CD4-positive, alpha-beta memory T cell (primary cell): ENCODE measurements at regions not wholly inside any gene's neighbourhood (a gene's known extent, or its start where the extent isn't known, plus 50 kb on each side); places are given as distances from the start of the nearest gene placed in this dataset.

Experiments used
- CTCF ChIA-PET: fragments of 350-600 bp; sonication (Branson Sonifier 250); formaldehyde crosslinking; loops from one replicate; lab custom pipeline; 2021; ENCODE audit warnings: inconsistent platforms; ENCODE audit not compliant: partially characterized antibody; lab: Charles Lee
- POLR2A ChIA-PET: fragments of 350-600 bp; sonication (Branson Sonifier 250); formaldehyde crosslinking; loops from one replicate; lab custom pipeline; 2021; ENCODE audit not compliant: partially characterized antibody; lab: Charles Lee
- DNase-seq, 5 donors: peaks; one replicate each; pipeline versions ENCODE4 v3.0.0 to v3.0.0-alpha.2; 2020 to 2022; ENCODE audit warnings: mixed read lengths in 1 of 5
- H3K27ac ChIP-seq: one replicate; pipeline ENCODE4 v1.7.0; 2013; ENCODE audit warnings: low read depth, low read length
- H3K27me3 ChIP-seq: 2 replicates; pipeline ENCODE4 v1.7.0; 2013; ENCODE audit warnings: mild to moderate bottlenecking, low read length, moderate library complexity; ENCODE audit not compliant: insufficient read depth
- H3K36me3 ChIP-seq: 2 replicates; pipeline ENCODE4 v1.7.0; 2013; ENCODE audit warnings: mild to moderate bottlenecking, low read length, moderate library complexity; ENCODE audit not compliant: insufficient read depth
- H3K4me1 ChIP-seq: 2 replicates; pipeline ENCODE4 v1.7.0; 2013; ENCODE audit warnings: mild to moderate bottlenecking, low read length, moderate library complexity; ENCODE audit not compliant: insufficient read depth
- H3K4me3 ChIP-seq, 2 donors: one replicate each; pipeline ENCODE4 v1.7.0; 2013; ENCODE audit warnings: low read length in 2 of 2, mild to moderate bottlenecking in 1 of 2
- H3K9me3 ChIP-seq, 2 donors: one replicate each; pipeline ENCODE4 v1.7.0; 2013; ENCODE audit warnings: low read length in 2 of 2, control low read depth in 1 of 2; ENCODE audit not compliant: control insufficient read depth in 1 of 2
- H3K27ac Mint-ChIP-seq, 7 donors: one replicate each; pipeline ENCODE4 v1.8.0; 2020 to 2021; ENCODE audit warnings: mixed read lengths in 7 of 7, mild to moderate bottlenecking in 6 of 7, inconsistent platforms in 3 of 7, moderate library complexity in 3 of 7
- H3K27me3 Mint-ChIP-seq, 2 donors: one replicate each; pipeline ENCODE4 v1.8.0; 2020 to 2021; ENCODE audit warnings: mixed read lengths in 2 of 2
- H3K36me3 Mint-ChIP-seq, 2 donors: one replicate each; pipeline ENCODE4 v1.8.0; 2020 to 2021; ENCODE audit warnings: mixed read lengths in 2 of 2, inconsistent platforms in 1 of 2, mild to moderate bottlenecking in 1 of 2
- H3K4me1 Mint-ChIP-seq, 4 donors: one replicate each; pipeline ENCODE4 v1.8.0; 2020 to 2021; ENCODE audit warnings: mixed read lengths in 4 of 4, mild to moderate bottlenecking in 1 of 4
- H3K4me3 Mint-ChIP-seq, 8 donors: one replicate each; pipeline ENCODE4 v1.8.0; 2020 to 2021; ENCODE audit warnings: mixed read lengths in 8 of 8, mild to moderate bottlenecking in 7 of 8, moderate library complexity in 6 of 8, inconsistent platforms in 3 of 8
- H3K9me3 Mint-ChIP-seq, 8 donors: one replicate each; pipeline ENCODE4 v1.8.0; 2020 to 2021; ENCODE audit warnings: mixed read lengths in 8 of 8, mild to moderate bottlenecking in 5 of 8, inconsistent platforms in 3 of 8, moderate library complexity in 1 of 8
- intact Hi-C: fragments of 100-400 bp; cut with micrococcal nuclease; formaldehyde crosslinking; loops from one replicate; pipeline ENCODE4 v1.15.1; 2023

GRCh38 chr21:43281661-43282357 is 113.0 kb downstream of the CRYAA start:
- Mint-ChIP-seq H3K27ac (no peak overlapping the region), H3K4me1 (no peaks in the 10 kb centered on the region), H3K9me3 (no peaks in the 10 kb centered on the region), H3K27me3 (peaks cover 1 to 5% of the 10 kb centered on the region in 2 donors), H3K4me3 (no peak overlapping the region), H3K36me3 (no peaks in the 10 kb centered on the region)
- ChIA-PET POLR2A (no interaction called here), CTCF (no interaction called here)
- Histone ChIP-seq H3K27me3 (no peaks in the 10 kb centered on the region), H3K36me3 (no peaks in the 10 kb centered on the region), H3K27ac (no peak overlapping the region), H3K4me1 (no peaks in the 10 kb centered on the region), H3K4me3 (no peak overlapping the region), H3K9me3 (no peaks in the 10 kb centered on the region)
- no peak for DNase-seq
- intact Hi-C loops: no loop called here

DNA sequence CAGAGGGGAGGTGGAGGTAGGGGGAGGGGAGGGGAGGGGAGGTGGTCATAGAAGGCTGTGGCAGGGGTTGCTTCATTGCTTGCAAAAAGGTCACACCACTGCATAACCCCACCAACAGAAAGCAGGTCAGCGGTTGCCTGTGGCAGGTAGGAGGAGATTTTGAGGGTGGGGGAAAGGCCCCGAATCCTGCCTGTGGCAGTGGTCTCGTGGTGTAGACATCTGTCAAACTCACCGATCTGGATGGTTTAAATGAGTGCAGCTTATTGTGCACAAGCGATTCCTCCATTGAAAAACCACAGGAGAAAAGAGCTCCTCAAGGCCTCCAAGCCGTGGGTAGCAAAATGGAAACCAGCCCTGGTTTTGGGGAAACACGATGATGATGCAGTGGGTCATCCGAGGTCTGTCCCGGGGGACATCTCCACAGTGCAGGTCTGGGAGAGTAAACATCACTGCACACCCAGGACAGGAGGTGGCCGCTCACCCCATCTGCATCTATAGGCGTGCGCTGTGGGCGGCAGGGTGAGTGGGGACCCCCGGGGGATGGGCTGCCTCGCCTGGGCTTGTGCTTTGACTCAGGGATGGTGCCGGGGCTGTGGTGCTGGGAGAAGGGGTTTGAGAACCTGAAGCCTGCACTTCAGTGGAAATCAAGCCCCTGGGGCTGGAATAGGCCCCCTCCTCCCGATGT is 112.3 kb downstream of the CRYAA start:
- ChIA-PET CTCF (no interaction called here), POLR2A (no interaction called here)
- no peak for DNase-seq
- Histone ChIP-seq H3K4me3 (no peak overlapping the region), H3K36me3 (no peaks in the 10 kb centered on the region), H3K27me3 (no peaks in the 10 kb centered on the region), H3K27ac (no peak overlapping the region), H3K9me3 (no peaks in the 10 kb centered on the region), H3K4me1 (no peaks in the 10 kb centered on the region)
- Mint-ChIP-seq H3K9me3 (no peaks in the 10 kb centered on the region), H3K36me3 (no peaks in the 10 kb centered on the region), H3K4me3 (no peak overlapping the region), H3K27ac (no peak overlapping the region), H3K4me1 (no peaks in the 10 kb centered on the region), H3K27me3 (peaks cover 4 to 7% of the 10 kb centered on the region in 2 donors)
- intact Hi-C loops: no loop called here

DNA sequence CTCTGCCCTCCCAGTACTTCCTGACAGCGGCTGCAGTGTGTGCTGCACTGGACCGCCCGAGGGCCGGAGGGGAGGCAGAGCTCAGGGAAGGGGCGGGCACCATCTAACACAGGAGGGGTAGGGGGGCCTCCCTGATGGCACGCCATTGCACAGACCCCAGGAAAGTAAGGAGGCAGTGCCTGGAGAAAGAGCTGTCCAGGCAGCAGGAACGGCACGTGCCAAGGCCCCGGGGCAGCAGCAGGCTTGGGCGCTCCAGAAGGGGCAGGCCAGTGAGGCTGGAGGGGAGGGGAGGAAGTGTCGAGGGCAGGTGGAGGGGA is 110.7 kb downstream of the CRYAA start:
- H3K4me3 ChIP-seq: no peak overlapping the region
- DNase-seq: no peak
- H3K27ac Mint-ChIP-seq: no peak overlapping the region
- peaks cover 7 to 12% of the 10 kb centered on the region in 2 donors for H3K27me3 Mint-ChIP-seq
- no peaks in the 10 kb centered on the region for H3K27me3 ChIP-seq
- H3K4me1 ChIP-seq: no peaks in the 10 kb centered on the region
- no peaks in the 10 kb centered on the region for H3K9me3 Mint-ChIP-seq
- intact Hi-C loops: no loop called here
- H3K9me3 ChIP-seq: no peaks in the 10 kb centered on the region
- no peaks in the 10 kb centered on the region for H3K4me1 Mint-ChIP-seq
- no peak overlapping the region for H3K4me3 Mint-ChIP-seq
- CTCF ChIA-PET: no interaction called here
- POLR2A ChIA-PET: no interaction called here
- H3K36me3 ChIP-seq: no peaks in the 10 kb centered on the region
- H3K36me3 Mint-ChIP-seq: no peaks in the 10 kb centered on the region
- no peak overlapping the region for H3K27ac ChIP-seq

- no peaks in the 10 kb centered on the region for H3K36me3 Mint-ChIP-seq
- no peaks in the 10 kb centered on the region for H3K4me1 Mint-ChIP-seq
- CTCF ChIA-PET: no interaction called here
- H3K4me1 ChIP-seq: no peaks in the 10 kb centered on the region
- H3K4me3 Mint-ChIP-seq: no peak overlapping the region
- no peak overlapping the region for H3K27ac Mint-ChIP-seq
- H3K9me3 ChIP-seq: no peaks in the 10 kb centered on the region
- POLR2A ChIA-PET: no interaction called here
- no peaks in the 10 kb centered on the region for H3K9me3 Mint-ChIP-seq
- no peak for DNase-seq
- no peak overlapping the region for H3K4me3 ChIP-seq
- H3K36me3 ChIP-seq: no peaks in the 10 kb centered on the region
- intact Hi-C loops: no loop called here
- no peak overlapping the region for H3K27ac ChIP-seq
- peaks cover 7 to 12% of the 10 kb centered on the region in 2 donors for H3K27me3 Mint-ChIP-seq
- no peaks in the 10 kb centered on the region for H3K27me3 ChIP-seq
These were observed 110.2 kb downstream of the CRYAA start for GRCh38 chr21:43278766-43279577.

DNA sequence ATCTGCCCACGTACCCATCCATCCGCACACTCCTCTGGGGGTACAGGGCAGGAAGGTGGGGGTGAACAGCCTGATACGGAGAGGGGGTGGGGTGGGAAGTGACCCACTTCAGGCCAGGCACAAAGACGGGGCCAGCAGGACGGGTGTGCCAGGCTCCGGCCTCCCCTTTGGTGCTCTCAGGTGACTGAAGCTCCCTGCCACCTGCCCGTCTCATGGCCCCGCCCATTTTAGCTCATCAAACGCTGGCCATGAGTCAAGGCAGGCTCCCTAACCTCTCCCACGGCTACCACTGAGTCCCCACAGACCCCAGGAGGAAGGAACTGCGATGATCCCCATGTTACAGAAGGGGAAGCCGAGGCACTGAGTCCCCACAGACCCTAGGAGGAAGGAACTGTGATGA is 109.6 kb downstream of the CRYAA start:
- Mint-ChIP-seq H3K27ac (no peak overlapping the region), H3K27me3 (peaks cover 7 to 12% of the 10 kb centered on the region in 2 donors), H3K9me3 (no peaks in the 10 kb centered on the region), H3K36me3 (no peaks in the 10 kb centered on the region), H3K4me1 (no peaks in the 10 kb centered on the region), H3K4me3 (no peak overlapping the region)
- Histone ChIP-seq H3K27me3 (peaks cover 3% of the 10 kb centered on the region), H3K36me3 (no peaks in the 10 kb centered on the region), H3K9me3 (no peaks in the 10 kb centered on the region), H3K27ac (no peak overlapping the region), H3K4me1 (no peaks in the 10 kb centered on the region), H3K4me3 (no peak overlapping the region)
- DNase-seq: no peak
- ChIA-PET POLR2A (no interaction called here), CTCF (no interaction called here)
- intact Hi-C loops: no loop called here

- Histone ChIP-seq H3K4me1 (no peaks in the 10 kb centered on the region), H3K36me3 (no peaks in the 10 kb centered on the region), H3K27me3 (peaks cover 6% of the 10 kb centered on the region), H3K4me3 (no peak overlapping the region), H3K9me3 (no peaks in the 10 kb centered on the region), H3K27ac (no peak overlapping the region)
- ChIA-PET POLR2A (no interaction called here), CTCF (no interaction called here)
- Mint-ChIP-seq H3K9me3 (no peaks in the 10 kb centered on the region), H3K4me3 (no peak overlapping the region), H3K27ac (peak overlapping the region in 1 of 7 donors; percentile 32), H3K27me3 (peaks cover 7 to 13% of the 10 kb centered on the region in 2 donors), H3K36me3 (no peaks in the 10 kb centered on the region), H3K4me1 (no peaks in the 10 kb centered on the region)
- intact Hi-C loops: no loop called here
- no peak for DNase-seq
These were observed 108.9 kb downstream of the CRYAA start for GRCh38 chr21:43277481-43278351.

GRCh38 chr21:43276811-43277210 is 108.0 kb downstream of the CRYAA start:
- H3K4me1 Mint-ChIP-seq: no peaks in the 10 kb centered on the region

More at GRCh38 chr21:43276811-43277210, 108.0 kb downstream of the CRYAA start:
- Mint-ChIP-seq H3K27me3 (peaks cover 7 to 13% of the 10 kb centered on the region in 2 donors), H3K36me3 (no peaks in the 10 kb centered on the region), H3K9me3 (no peaks in the 10 kb centered on the region), H3K4me3 (no peak overlapping the region), H3K27ac (no peak overlapping the region)
- DNase-seq: no peak
- ChIA-PET POLR2A (no interaction called here), CTCF (no interaction called here)
- no peaks in the 10 kb centered on the region for H3K36me3 ChIP-seq
- intact Hi-C loops: no loop called here
- peaks cover 6% of the 10 kb centered on the region for H3K27me3 ChIP-seq
- H3K27ac ChIP-seq: no peak overlapping the region
- H3K4me3 ChIP-seq: no peak overlapping the region
- no peaks in the 10 kb centered on the region for H3K4me1 ChIP-seq
- no peaks in the 10 kb centered on the region for H3K9me3 ChIP-seq
